Esophagus muscularis mucosa (tissue), 4 donors: ENCODE measurements at regions not wholly inside any gene's neighbourhood (a gene's known extent, or its start where the extent isn't known, plus 50 kb on each side); places are given as distances from the start of the nearest gene placed in this dataset.

Source experiments
- EP300 ChIP-seq: sonication (generic); formaldehyde crosslinking; IDR thresholded peaks from one replicate; pipeline ENCODE4 v1.6.1; 2017; ENCODE audit warnings: antibody characterized with exemption
- POLR2A ChIP-seq: fragments of 450-650 bp; IDR thresholded peaks from one replicate; pipeline ENCODE4 v1.6.1; 2017; ENCODE audit warnings: antibody characterized with exemption, moderate library complexity, mild to moderate bottlenecking, low read depth
- POLR2AphosphoS5 ChIP-seq, 2 donors: sonication (generic); formaldehyde crosslinking; IDR thresholded peaks; one replicate each; pipeline ENCODE4 v1.6.1; 2017; ENCODE audit warnings: antibody characterized with exemption in 2 of 2
- TF ChIP-seq, protein P1 (sequence below), 3 experiments: fragments of 200-600 bp in 2 of 3; fragments of 450-650 bp in 1 of 3; sonication (generic) in 2 of 3; IDR thresholded peaks; one replicate each; pipeline ENCODE4 v1.5.1; 2017 to 2019; ENCODE audit warnings: antibody characterized with exemption in 3 of 3, mild to moderate bottlenecking in 2 of 3, moderate library complexity in 1 of 3

DNA sequence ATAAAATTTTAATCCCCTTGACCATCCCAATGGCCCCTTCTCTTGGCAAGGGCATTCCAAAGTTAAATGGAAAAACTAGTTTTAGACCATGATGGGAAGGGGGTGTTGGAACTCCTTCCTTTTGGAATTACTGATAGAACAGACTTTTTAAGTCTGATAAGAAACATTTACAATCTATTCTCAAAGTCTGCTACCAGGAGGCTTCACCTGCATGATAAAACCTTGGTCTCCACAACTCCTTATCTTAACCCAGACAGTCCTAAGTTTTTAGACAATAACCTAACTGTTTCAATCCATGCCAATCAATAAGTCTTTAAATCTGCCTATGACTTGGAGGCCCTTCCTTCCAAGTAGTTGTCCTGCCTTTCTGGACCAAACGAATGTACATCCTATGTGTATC is 63.9 kb upstream of the PGRMC2 start:
- TF ChIP-seq, protein P1, sequence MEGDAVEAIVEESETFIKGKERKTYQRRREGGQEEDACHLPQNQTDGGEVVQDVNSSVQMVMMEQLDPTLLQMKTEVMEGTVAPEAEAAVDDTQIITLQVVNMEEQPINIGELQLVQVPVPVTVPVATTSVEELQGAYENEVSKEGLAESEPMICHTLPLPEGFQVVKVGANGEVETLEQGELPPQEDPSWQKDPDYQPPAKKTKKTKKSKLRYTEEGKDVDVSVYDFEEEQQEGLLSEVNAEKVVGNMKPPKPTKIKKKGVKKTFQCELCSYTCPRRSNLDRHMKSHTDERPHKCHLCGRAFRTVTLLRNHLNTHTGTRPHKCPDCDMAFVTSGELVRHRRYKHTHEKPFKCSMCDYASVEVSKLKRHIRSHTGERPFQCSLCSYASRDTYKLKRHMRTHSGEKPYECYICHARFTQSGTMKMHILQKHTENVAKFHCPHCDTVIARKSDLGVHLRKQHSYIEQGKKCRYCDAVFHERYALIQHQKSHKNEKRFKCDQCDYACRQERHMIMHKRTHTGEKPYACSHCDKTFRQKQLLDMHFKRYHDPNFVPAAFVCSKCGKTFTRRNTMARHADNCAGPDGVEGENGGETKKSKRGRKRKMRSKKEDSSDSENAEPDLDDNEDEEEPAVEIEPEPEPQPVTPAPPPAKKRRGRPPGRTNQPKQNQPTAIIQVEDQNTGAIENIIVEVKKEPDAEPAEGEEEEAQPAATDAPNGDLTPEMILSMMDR (IDR thresholded peaks at IDR 0.05), result no peak
- no peak for TF ChIP-seq POLR2A
- no peak for TF ChIP-seq EP300
- TF ChIP-seq POLR2AphosphoS5 (IDR thresholded peaks at IDR 0.05), result no peak
